ENCODE measurements at regions not wholly inside any gene's neighbourhood (a gene's known extent, or its start where the extent isn't known, plus 50 kb on each side); places are given as distances from the start of the nearest gene placed in this dataset.

DNA sequence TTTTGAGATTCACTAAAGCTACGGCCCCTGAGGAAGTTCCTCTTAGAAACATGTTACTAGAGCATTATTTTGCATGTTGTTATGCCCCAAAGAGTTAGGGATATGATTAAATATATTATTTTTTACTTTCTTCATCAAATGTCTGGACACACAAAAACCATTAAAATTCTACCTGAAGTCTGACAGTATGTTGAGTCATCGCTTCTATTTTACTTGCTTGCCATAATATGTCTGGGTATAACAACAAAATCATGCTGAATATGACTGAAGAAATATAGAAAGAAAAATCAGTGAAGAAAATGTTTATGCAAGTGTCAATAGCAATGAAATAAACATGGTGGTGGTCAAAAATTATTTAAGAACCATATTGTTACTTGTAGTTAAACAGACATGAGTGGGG, 1818.5 kb upstream of the ADGRL3 start:
- DNase-seq (ENCODE audit: low read depth): no peak
- H3K4me3 ChIP-seq (ENCODE audit: low read depth, low read length): no peak overlapping the region
- in situ Hi-C loops (cut with HindIII; ENCODE audit: low sequenced_read_pairs): no loop called here
- TF ChIP-seq, protein P1, sequence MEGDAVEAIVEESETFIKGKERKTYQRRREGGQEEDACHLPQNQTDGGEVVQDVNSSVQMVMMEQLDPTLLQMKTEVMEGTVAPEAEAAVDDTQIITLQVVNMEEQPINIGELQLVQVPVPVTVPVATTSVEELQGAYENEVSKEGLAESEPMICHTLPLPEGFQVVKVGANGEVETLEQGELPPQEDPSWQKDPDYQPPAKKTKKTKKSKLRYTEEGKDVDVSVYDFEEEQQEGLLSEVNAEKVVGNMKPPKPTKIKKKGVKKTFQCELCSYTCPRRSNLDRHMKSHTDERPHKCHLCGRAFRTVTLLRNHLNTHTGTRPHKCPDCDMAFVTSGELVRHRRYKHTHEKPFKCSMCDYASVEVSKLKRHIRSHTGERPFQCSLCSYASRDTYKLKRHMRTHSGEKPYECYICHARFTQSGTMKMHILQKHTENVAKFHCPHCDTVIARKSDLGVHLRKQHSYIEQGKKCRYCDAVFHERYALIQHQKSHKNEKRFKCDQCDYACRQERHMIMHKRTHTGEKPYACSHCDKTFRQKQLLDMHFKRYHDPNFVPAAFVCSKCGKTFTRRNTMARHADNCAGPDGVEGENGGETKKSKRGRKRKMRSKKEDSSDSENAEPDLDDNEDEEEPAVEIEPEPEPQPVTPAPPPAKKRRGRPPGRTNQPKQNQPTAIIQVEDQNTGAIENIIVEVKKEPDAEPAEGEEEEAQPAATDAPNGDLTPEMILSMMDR (IDR thresholded peaks at IDR 0.05; ENCODE audit: low read depth, low read length, missing control alignments): no peak

DNA sequence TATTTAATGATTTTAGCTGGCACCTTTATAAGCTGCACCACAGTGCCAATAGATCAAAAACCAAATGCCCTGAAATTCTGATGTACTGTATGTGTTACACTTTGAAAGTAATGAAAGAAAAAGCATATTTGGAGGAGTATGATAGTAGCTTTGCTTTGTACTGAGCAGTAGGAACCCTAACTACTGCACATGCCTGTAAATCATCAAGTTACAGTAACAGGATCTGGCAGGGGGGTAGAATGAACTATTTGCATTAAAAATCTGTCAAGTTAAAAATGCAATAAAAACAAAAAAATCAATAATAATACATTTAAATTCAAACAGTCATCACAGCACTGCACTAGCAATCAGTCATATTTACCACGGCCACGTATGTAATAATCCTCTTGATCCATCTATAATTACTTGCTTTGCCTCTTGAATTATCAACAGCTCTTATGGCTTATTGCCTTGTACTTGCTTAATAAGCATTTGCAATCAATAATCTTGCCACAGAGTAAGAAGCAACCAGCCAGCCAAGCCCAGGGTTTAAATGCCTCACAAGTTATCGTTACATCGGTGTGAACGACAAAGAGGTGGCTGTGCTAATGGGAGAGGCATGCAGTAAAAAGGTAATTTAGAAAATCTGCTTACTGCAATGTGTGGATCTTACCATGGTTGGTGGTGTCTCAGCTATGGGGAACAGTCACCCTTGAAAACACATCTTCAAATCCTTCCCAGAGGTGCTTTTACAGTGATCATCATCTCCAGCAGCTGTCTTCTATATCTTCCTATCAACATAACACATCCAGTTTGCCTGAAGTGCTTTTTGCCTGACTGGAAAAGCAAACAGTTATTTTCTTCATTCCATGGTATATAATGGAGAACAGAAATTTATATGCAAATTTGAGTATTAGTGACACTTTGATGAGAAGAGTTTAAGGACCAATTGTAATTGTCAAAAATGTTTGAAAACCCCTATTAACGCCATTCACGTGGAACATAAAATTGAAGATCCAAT, 1812.1 kb upstream of the ADGRL3 start:
- H3K4me3 ChIP-seq (ENCODE audit: low read depth, low read length): no peak overlapping the region
- DNase-seq (ENCODE audit: low read depth): no peak
- in situ Hi-C loops (cut with HindIII; ENCODE audit: low sequenced_read_pairs): no loop called here
- TF ChIP-seq, protein P1 (IDR thresholded peaks at IDR 0.05; ENCODE audit: low read depth, low read length, missing control alignments): no peak

DNA sequence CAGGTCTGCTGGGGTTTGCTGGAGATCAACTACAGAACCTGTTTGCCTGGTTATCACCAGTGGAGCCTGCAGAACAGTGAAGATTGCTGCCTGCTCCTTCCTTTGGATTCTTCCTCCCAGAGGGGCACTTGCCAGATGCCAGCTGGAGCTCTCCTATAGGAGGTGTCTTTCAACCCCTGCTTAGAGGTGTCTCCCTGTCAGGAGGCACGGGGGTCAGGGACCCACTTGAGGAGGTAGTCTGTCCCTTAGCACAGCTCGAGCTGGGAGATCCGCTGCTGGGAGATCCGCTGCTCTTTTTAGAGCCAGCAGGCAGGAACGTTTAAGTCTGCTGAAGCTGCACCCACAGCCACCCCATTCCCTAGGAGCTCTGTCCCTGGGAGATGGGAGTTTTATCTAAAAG, 1806.3 kb upstream of the ADGRL3 start:
- no peak overlapping the region for H3K4me3 ChIP-seq (ENCODE audit: low read depth, low read length)
- in situ Hi-C loops (cut with HindIII; ENCODE audit: low sequenced_read_pairs): no loop called here
- no peak for DNase-seq (ENCODE audit: low read depth)
- TF ChIP-seq, protein P1 (IDR thresholded peaks at IDR 0.05; ENCODE audit: low read depth, low read length, missing control alignments): no peak

DNA sequence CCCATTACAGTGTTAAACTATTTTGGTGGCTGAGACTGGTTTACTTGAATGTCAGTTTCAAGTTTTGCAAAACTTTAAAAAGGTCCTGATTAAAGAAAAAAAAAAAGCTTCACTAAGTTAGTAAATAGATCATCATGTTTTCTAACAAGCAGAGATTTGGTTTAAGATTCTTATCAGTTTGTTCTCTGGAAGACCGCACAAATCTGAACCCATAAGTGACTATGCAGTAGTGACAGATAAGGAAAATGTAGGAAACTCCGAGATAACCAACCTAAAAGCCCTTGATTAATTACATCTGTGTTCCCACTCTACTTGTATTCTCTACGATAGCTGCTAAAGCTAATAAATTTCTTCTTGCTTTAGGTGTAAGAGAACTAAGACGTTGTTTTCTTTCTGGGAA, 1799.8 kb upstream of the ADGRL3 start:
- H3K4me3 ChIP-seq (ENCODE audit: low read depth, low read length): no peak overlapping the region
- no peak for DNase-seq (ENCODE audit: low read depth)
- in situ Hi-C loops (cut with HindIII; ENCODE audit: low sequenced_read_pairs): no loop called here
- TF ChIP-seq, protein P1 (IDR thresholded peaks at IDR 0.05; ENCODE audit: low read depth, low read length, missing control alignments): no peak

DNA sequence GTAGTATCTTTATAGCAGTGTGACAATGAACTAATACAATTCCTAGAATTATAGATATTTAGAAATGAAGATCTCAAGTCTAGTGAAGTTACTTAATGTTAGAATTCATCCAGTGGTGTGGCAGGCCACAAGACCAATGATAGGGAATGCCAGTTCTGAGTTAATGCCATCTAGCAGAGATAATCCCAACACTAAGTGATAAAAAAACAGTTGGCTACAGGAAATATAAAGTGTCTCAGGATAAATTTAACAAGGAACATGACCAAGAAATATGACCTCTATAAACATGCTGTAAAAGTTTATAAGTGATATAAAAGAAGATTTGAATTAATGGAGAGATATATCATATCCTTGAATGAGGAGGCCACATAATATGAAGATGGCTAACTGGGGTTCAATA, 1790.5 kb upstream of the ADGRL3 start:
- no peak for DNase-seq (ENCODE audit: low read depth)
- in situ Hi-C loops (cut with HindIII; ENCODE audit: low sequenced_read_pairs): no loop called here
- TF ChIP-seq, protein P1 (IDR thresholded peaks at IDR 0.05; ENCODE audit: low read depth, low read length, missing control alignments): no peak
- H3K4me3 ChIP-seq (ENCODE audit: low read depth, low read length): no peak overlapping the region

DNA sequence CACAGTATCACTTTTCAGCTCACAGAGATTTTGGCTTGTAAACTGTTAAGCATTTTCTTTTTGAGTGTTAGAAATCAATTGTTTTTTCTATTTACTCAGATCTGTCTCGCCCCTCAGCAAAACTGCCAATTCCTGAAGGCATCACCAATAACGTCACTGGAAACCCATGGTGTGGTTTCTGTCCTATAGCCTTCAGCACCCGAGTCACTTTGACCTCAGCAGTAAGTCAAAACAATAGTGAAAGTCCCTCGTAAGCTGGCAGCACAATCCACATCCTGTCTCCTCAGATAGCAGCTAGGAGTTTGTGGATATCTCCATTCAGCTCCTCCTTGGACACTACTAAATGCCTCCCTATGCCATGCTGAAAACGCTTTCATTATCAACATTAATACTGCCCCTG, 1787.4 kb upstream of the ADGRL3 start:
- TF ChIP-seq, protein P1 (IDR thresholded peaks at IDR 0.05; ENCODE audit: low read depth, low read length, missing control alignments): no peak
- DNase-seq (ENCODE audit: low read depth): no peak
- H3K4me3 ChIP-seq (ENCODE audit: low read depth, low read length): no peak overlapping the region
- in situ Hi-C loops (cut with HindIII; ENCODE audit: low sequenced_read_pairs): no loop called here

Data from astrocyte of the cerebellum (primary cell).